PFSK-1 (cell line): ENCODE measurements at regions not wholly inside any gene's neighbourhood (a gene's known extent, or its start where the extent isn't known, plus 50 kb on each side); places are given as distances from the start of the nearest gene placed in this dataset.

Experiments used
- FOXP2 ChIP-seq: optimal IDR thresholded peaks from 2 replicates; pipeline ENCODE3; 2011; ENCODE audit warnings: borderline replicate concordance, control low read depth, inconsistent platforms; ENCODE audit not compliant: insufficient read depth; ENCODE audit errors: extremely low read length, extremely low read depth
- POLR2AphosphoS5 ChIP-seq: IDR thresholded peaks from 2 replicates; pipeline ENCODE4 v1.6.1; 2012; ENCODE audit warnings: low read depth, mild to moderate bottlenecking, control low read depth, low read length, moderate library complexity
- REST ChIP-seq, 2 experiments: IDR thresholded peaks; 2 replicates each; pipeline versions ENCODE4 v1.6.1 to v1.8.0; 2011 to 2012; ENCODE audit warnings: low read depth in 2 of 2, low read length in 2 of 2, control low read depth in 1 of 2, inconsistent platforms in 1 of 2, mild to moderate bottlenecking in 1 of 2, moderate library complexity in 1 of 2; ENCODE audit not compliant: insufficient read depth in 1 of 2
- SIN3A ChIP-seq: IDR thresholded peaks from 2 replicates; pipeline ENCODE4 v1.6.1; 2012; ENCODE audit warnings: mild to moderate bottlenecking, low read length, moderate library complexity, borderline replicate concordance; ENCODE audit not compliant: insufficient read depth
- TAF1 ChIP-seq: IDR thresholded peaks from 2 replicates; pipeline ENCODE4 v1.6.1; 2012; ENCODE audit warnings: low read length, control low read depth, borderline replicate concordance; ENCODE audit not compliant: insufficient read depth

- TF ChIP-seq TAF1: no peak
- no peak for TF ChIP-seq POLR2AphosphoS5
- no peak for TF ChIP-seq REST (IDR thresholded peaks at IDR 0.05; ENCODE audit: insufficient read depth in 1 of 2, low read depth in 2 of 2, low read length in 2 of 2)
- no peak for TF ChIP-seq FOXP2
- TF ChIP-seq SIN3A: no peak
These were observed 89.4 kb downstream of the CCDC71L start for GRCh38 chr7:106571563-106571962.

GRCh38 chr7:106570948-106571418 is 90.0 kb downstream of the CCDC71L start:
- TF ChIP-seq REST (IDR thresholded peaks at IDR 0.05; ENCODE audit: insufficient read depth in 1 of 2, low read depth in 2 of 2, low read length in 2 of 2): no peak
- no peak for TF ChIP-seq TAF1
- no peak for TF ChIP-seq POLR2AphosphoS5

DNA sequence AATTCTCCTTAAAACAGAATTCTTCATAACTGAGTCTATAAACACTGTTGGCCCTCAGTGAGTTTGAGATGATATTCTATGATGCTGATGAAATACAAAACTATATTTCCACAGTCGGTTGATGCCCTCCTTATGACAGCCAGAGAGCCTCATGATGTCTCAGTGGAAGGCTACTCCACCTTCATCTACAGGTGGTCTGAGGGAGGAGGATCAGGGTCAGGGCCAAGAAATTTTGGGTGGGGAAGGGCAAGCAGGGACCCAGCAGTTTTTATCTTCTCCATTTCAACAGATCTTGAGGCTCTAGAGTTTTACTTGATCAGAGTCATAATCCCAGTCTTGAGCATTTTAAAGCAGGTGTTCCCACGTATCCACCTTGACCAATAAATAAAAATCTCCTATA is 90.8 kb downstream of the CCDC71L start:
- TF ChIP-seq TAF1: no peak
- TF ChIP-seq FOXP2: no peak
- TF ChIP-seq POLR2AphosphoS5: no peak
- TF ChIP-seq SIN3A: no peak
- TF ChIP-seq REST (IDR thresholded peaks at IDR 0.05; ENCODE audit: insufficient read depth in 1 of 2, low read depth in 2 of 2, low read length in 2 of 2): no peak

DNA sequence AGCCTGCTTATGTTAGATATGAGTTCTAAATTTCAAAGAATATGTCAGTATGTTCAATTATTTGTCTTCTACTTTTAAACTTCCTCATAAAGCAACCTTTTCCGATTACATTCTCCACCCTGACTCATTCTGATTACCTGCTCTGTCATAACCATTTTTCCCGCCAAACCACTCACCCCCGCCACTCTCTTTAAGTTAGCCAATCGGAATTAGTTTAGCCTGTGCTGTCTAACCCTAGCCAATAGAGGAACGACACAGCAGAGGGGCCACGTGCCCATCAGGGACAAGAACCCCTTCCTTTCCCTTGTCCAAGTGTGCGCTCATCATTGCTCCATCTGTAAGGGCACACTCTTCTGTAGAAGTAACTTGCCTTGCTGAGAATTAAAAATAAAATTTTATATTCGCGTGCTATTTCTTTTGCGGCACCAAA is 91.4 kb downstream of the CCDC71L start:
- no peak for TF ChIP-seq POLR2AphosphoS5
- no peak for TF ChIP-seq SIN3A
- no peak for TF ChIP-seq REST (IDR thresholded peaks at IDR 0.05; ENCODE audit: insufficient read depth in 1 of 2, low read depth in 2 of 2, low read length in 2 of 2)
- TF ChIP-seq FOXP2: no peak
- TF ChIP-seq TAF1: no peak

- TF ChIP-seq REST (IDR thresholded peaks at IDR 0.05; ENCODE audit: insufficient read depth in 1 of 2, low read depth in 2 of 2, low read length in 2 of 2): no peak
- no peak for TF ChIP-seq TAF1
- TF ChIP-seq SIN3A: no peak
- no peak for TF ChIP-seq POLR2AphosphoS5
- no peak for TF ChIP-seq FOXP2
These were observed 92.1 kb downstream of the CCDC71L start for GRCh38 chr7:106568680-106569499.
